Liver (tissue), 8 donors: ENCODE measurements at regions not wholly inside any gene's neighbourhood (a gene's known extent, or its start where the extent isn't known, plus 50 kb on each side); places are given as distances from the start of the nearest gene placed in this dataset.

Source experiments
- DNase-seq: peaks from one replicate; pipeline ENCODE4 v3.0.0-alpha.2; 2017; ENCODE audit warnings: low spot score
- H3K27ac ChIP-seq, 2 donors: one replicate each; pipeline ENCODE4 v1.7.0; 2013; ENCODE audit warnings: inconsistent platforms in 2 of 2, low read length in 2 of 2, control low read depth in 1 of 2, low read depth in 1 of 2, mild to moderate bottlenecking in 1 of 2
- H3K27me3 ChIP-seq, 4 donors: one replicate each; pipeline versions ENCODE4 v1.6.1 to v1.7.0; 2013; ENCODE audit warnings: low read length in 3 of 4, inconsistent platforms in 1 of 4, mild to moderate bottlenecking in 1 of 4, moderate library complexity in 1 of 4; ENCODE audit not compliant: control insufficient read depth in 4 of 4, insufficient read depth in 4 of 4
- H3K36me3 ChIP-seq, 4 donors: one replicate each; pipeline versions ENCODE4 v1.6.1 to v1.7.0; 2013; ENCODE audit warnings: low read length in 3 of 4, mild to moderate bottlenecking in 3 of 4, low read depth in 1 of 4, moderate library complexity in 1 of 4; ENCODE audit not compliant: control insufficient read depth in 4 of 4, insufficient read depth in 3 of 4
- H3K4me1 ChIP-seq, 4 donors: one replicate each; pipeline versions ENCODE4 v1.6.1 to v1.7.0; 2013; ENCODE audit warnings: low read length in 3 of 4, mild to moderate bottlenecking in 3 of 4, moderate library complexity in 1 of 4; ENCODE audit not compliant: control insufficient read depth in 4 of 4, insufficient read depth in 4 of 4
- H3K4me3 ChIP-seq, 3 donors: one replicate each; pipeline versions ENCODE4 v1.6.1 to v1.7.0; 2013; ENCODE audit warnings: low read length in 3 of 3, control low read depth in 1 of 3, low read depth in 1 of 3, mild to moderate bottlenecking in 1 of 3
- H3K9ac ChIP-seq, 2 donors: one replicate each; pipeline ENCODE4 v1.7.0; 2013; ENCODE audit warnings: low read length in 2 of 2, mild to moderate bottlenecking in 2 of 2, moderate library complexity in 2 of 2, control low read depth in 1 of 2, low read depth in 1 of 2
- H3K9me3 ChIP-seq, 4 donors: one replicate each; pipeline versions ENCODE4 v1.6.1 to v1.7.0; 2013; ENCODE audit warnings: low read length in 3 of 4; ENCODE audit not compliant: control insufficient read depth in 4 of 4
- EGR1 ChIP-seq, 2 donors: IDR thresholded peaks; 2 replicates each; pipeline ENCODE4 v1.6.1; 2016 to 2018; ENCODE audit warnings: antibody characterized with exemption in 2 of 2, low read depth in 2 of 2
- FOXA1 ChIP-seq: IDR thresholded peaks from 2 replicates; pipeline ENCODE4 v1.6.1; 2016; ENCODE audit warnings: antibody characterized with exemption
- FOXA2 ChIP-seq: IDR thresholded peaks from 2 replicates; pipeline ENCODE4 v1.6.1; 2016; ENCODE audit warnings: antibody characterized with exemption
- GABPA ChIP-seq, 2 donors: IDR thresholded peaks in 1 of 2; conservative IDR thresholded peaks in 1 of 2; 2 replicates each; pipeline ENCODE4 v1.6.1; 2016; ENCODE audit warnings: antibody characterized with exemption in 2 of 2, mild to moderate bottlenecking in 1 of 2, moderate library complexity in 1 of 2
- HNF4A ChIP-seq, 2 donors: conservative IDR thresholded peaks; 2 replicates each; pipeline ENCODE4 v1.6.1; 2016; ENCODE audit warnings: antibody characterized with exemption in 2 of 2, mild to moderate bottlenecking in 2 of 2
- HNF4G ChIP-seq: IDR thresholded peaks from 2 replicates; pipeline ENCODE4 v1.6.1; 2016; ENCODE audit warnings: antibody characterized with exemption
- JUND ChIP-seq, 2 donors: IDR thresholded peaks; 2 replicates each; pipeline ENCODE4 v1.6.1; 2016; ENCODE audit warnings: antibody characterized with exemption in 2 of 2
- NR2F2 ChIP-seq: IDR thresholded peaks from 2 replicates; pipeline ENCODE4 v1.6.1; 2016; ENCODE audit warnings: antibody characterized with exemption
- RAD21 ChIP-seq, 2 donors: IDR thresholded peaks; 2 replicates each; pipeline ENCODE4 v1.6.1; 2016; ENCODE audit warnings: antibody characterized with exemption in 2 of 2, mild to moderate bottlenecking in 2 of 2
- RXRA ChIP-seq, 2 donors: IDR thresholded peaks; 2 replicates each; pipeline ENCODE4 v1.6.1; 2017 to 2018; ENCODE audit warnings: antibody characterized with exemption in 2 of 2, mild to moderate bottlenecking in 1 of 2
- SP1 ChIP-seq: IDR thresholded peaks from 2 replicates; pipeline ENCODE4 v1.6.1; 2018; ENCODE audit warnings: antibody characterized with exemption, mild to moderate bottlenecking
- YY1 ChIP-seq: IDR thresholded peaks from 2 replicates; pipeline ENCODE4 v1.6.1; 2016; ENCODE audit warnings: antibody characterized with exemption, mild to moderate bottlenecking
- WGBS: extraction: QIAGEN DNeasy Blood & Tissue Kit; methylation state at CpG from one replicate; pipeline ENCODE4 v1.1.7; 2013; 5-methylcytosine and 5-hydroxymethylcytosine counted together
- TF ChIP-seq, protein P1 (sequence below): IDR thresholded peaks from 2 replicates; pipeline ENCODE4 v1.6.1; 2016; ENCODE audit warnings: antibody characterized with exemption
- TF ChIP-seq, protein P2 (sequence below): IDR thresholded peaks from 2 replicates; pipeline ENCODE4 v1.6.1; 2016; ENCODE audit warnings: antibody characterized with exemption, mild to moderate bottlenecking
- TF ChIP-seq, protein P3 (sequence below): IDR thresholded peaks from 2 replicates; pipeline ENCODE4 v1.6.1; 2016; ENCODE audit warnings: antibody characterized with exemption
- TF ChIP-seq, protein P4 (sequence below): IDR thresholded peaks from 2 replicates; pipeline ENCODE4 v1.6.1; 2016; ENCODE audit warnings: antibody characterized with exemption
- TF ChIP-seq, protein P5 (sequence below): fragments of 150-350 bp; IDR thresholded peaks from 2 replicates; pipeline ENCODE4 v1.5.1; 2017; ENCODE audit warnings: improper control_type of control experiment, low read depth, low read length; ENCODE audit not compliant: missing input control
- donor health status: healthy.
- donor health status: healthy.
- donor health status: healthy.
- donor health status: healthy.
- donor health status: healthy.

DNA sequence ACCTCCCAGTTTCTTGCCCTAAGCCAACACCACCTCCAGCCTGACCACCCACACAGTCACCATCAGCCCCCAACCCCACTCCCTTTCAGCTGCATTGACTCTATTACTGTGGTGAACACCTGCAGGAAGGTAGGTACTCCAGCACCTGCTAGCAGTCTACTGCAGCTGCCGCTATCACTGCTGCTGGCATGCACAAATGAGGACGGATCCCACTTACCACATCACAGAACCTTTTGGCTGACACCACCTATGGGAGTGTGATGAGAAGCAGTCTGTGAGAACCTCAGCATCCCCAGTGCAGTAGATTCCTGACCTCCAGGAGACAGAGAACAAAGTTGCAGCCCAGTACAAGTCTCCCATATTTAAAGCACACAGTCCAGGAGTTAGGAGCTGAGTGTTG, 71.9 kb downstream of the ANXA1 start:
- DNase-seq: no peak
- Histone ChIP-seq H3K9me3 (no peaks in the 10 kb centered on the region), H3K4me1 (no peaks in the 10 kb centered on the region), H3K27me3 (no peaks in the 10 kb centered on the region), H3K4me3 (no peak overlapping the region), H3K36me3 (no peaks in the 10 kb centered on the region), H3K27ac (no peak overlapping the region), H3K9ac (no peak overlapping the region)
- WGBS: 78% methylated on average over 2 of the region's 2 CpGs
- TF ChIP-seq HNF4A (conservative IDR thresholded peaks at IDR 0.05) (no peak), YY1 (no peak), FOXA1 (no peak), RXRA (IDR thresholded peaks at IDR 0.05) (no peak), RAD21 (IDR thresholded peaks at IDR 0.05) (no peak), NR2F2 (no peak), JUND (IDR thresholded peaks at IDR 0.05) (no peak), GABPA (IDR thresholded peaks at IDR 0.05 in 1 of 2, conservative IDR thresholded peaks at IDR 0.05 in 1 of 2) (no peak), SP1 (no peak), EGR1 (IDR thresholded peaks at IDR 0.05; ENCODE audit: low read depth in 2 of 2) (no peak)
- TF ChIP-seq, protein P1, sequence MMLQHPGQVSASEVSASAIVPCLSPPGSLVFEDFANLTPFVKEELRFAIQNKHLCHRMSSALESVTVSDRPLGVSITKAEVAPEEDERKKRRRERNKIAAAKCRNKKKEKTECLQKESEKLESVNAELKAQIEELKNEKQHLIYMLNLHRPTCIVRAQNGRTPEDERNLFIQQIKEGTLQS: no peak
- TF ChIP-seq, protein P2, sequence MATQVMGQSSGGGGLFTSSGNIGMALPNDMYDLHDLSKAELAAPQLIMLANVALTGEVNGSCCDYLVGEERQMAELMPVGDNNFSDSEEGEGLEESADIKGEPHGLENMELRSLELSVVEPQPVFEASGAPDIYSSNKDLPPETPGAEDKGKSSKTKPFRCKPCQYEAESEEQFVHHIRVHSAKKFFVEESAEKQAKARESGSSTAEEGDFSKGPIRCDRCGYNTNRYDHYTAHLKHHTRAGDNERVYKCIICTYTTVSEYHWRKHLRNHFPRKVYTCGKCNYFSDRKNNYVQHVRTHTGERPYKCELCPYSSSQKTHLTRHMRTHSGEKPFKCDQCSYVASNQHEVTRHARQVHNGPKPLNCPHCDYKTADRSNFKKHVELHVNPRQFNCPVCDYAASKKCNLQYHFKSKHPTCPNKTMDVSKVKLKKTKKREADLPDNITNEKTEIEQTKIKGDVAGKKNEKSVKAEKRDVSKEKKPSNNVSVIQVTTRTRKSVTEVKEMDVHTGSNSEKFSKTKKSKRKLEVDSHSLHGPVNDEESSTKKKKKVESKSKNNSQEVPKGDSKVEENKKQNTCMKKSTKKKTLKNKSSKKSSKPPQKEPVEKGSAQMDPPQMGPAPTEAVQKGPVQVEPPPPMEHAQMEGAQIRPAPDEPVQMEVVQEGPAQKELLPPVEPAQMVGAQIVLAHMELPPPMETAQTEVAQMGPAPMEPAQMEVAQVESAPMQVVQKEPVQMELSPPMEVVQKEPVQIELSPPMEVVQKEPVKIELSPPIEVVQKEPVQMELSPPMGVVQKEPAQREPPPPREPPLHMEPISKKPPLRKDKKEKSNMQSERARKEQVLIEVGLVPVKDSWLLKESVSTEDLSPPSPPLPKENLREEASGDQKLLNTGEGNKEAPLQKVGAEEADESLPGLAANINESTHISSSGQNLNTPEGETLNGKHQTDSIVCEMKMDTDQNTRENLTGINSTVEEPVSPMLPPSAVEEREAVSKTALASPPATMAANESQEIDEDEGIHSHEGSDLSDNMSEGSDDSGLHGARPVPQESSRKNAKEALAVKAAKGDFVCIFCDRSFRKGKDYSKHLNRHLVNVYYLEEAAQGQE: no peak

DNA sequence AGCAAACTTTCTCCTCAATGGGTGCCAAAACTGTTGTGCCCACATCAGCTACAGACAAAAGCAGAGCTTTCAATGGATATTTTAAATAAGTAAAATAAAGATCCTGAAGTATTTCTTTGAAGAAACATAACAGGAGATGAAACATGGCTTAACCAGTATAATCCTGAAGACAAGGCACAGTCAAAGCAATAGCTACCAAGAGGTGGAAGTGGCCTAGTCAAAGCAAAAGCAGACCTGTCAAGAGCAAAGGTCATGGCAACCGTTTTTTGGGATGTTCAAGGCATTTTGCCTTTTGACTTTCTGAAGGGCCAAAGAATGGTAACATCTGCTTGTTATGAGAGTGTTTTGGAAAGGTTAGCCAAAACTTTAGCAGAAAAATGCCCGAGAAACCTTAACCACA, 77.9 kb downstream of the ANXA1 start:
- H3K4me3 ChIP-seq: no peak overlapping the region
- H3K9me3 ChIP-seq: no peaks in the 10 kb centered on the region
- TF ChIP-seq, protein P3, sequence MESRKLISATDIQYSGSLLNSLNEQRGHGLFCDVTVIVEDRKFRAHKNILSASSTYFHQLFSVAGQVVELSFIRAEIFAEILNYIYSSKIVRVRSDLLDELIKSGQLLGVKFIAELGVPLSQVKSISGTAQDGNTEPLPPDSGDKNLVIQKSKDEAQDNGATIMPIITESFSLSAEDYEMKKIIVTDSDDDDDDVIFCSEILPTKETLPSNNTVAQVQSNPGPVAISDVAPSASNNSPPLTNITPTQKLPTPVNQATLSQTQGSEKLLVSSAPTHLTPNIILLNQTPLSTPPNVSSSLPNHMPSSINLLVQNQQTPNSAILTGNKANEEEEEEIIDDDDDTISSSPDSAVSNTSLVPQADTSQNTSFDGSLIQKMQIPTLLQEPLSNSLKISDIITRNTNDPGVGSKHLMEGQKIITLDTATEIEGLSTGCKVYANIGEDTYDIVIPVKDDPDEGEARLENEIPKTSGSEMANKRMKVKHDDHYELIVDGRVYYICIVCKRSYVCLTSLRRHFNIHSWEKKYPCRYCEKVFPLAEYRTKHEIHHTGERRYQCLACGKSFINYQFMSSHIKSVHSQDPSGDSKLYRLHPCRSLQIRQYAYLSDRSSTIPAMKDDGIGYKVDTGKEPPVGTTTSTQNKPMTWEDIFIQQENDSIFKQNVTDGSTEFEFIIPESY: no peak
- no peak for TF ChIP-seq JUND (IDR thresholded peaks at IDR 0.05)
- TF ChIP-seq HNF4G: no peak
- TF ChIP-seq, protein P2: no peak
- TF ChIP-seq, protein P4, sequence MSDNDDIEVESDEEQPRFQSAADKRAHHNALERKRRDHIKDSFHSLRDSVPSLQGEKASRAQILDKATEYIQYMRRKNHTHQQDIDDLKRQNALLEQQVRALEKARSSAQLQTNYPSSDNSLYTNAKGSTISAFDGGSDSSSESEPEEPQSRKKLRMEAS: no peak
- no peak for TF ChIP-seq FOXA1
- TF ChIP-seq FOXA2: no peak
- TF ChIP-seq HNF4A (conservative IDR thresholded peaks at IDR 0.05): no peak
- TF ChIP-seq, protein P5, sequence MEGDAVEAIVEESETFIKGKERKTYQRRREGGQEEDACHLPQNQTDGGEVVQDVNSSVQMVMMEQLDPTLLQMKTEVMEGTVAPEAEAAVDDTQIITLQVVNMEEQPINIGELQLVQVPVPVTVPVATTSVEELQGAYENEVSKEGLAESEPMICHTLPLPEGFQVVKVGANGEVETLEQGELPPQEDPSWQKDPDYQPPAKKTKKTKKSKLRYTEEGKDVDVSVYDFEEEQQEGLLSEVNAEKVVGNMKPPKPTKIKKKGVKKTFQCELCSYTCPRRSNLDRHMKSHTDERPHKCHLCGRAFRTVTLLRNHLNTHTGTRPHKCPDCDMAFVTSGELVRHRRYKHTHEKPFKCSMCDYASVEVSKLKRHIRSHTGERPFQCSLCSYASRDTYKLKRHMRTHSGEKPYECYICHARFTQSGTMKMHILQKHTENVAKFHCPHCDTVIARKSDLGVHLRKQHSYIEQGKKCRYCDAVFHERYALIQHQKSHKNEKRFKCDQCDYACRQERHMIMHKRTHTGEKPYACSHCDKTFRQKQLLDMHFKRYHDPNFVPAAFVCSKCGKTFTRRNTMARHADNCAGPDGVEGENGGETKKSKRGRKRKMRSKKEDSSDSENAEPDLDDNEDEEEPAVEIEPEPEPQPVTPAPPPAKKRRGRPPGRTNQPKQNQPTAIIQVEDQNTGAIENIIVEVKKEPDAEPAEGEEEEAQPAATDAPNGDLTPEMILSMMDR: no peak
- no peak for TF ChIP-seq EGR1 (IDR thresholded peaks at IDR 0.05; ENCODE audit: low read depth in 2 of 2)
- TF ChIP-seq, protein P1: no peak
- no peaks in the 10 kb centered on the region for H3K4me1 ChIP-seq
- 50% methylated on average over 2 of the region's 2 CpGs for WGBS
- H3K36me3 ChIP-seq: no peaks in the 10 kb centered on the region
- no peak overlapping the region for H3K9ac ChIP-seq
- no peaks in the 10 kb centered on the region for H3K27me3 ChIP-seq
- no peak for DNase-seq
- no peak overlapping the region for H3K27ac ChIP-seq
